ENCODE measurements at regions not wholly inside any gene's neighbourhood (a gene's known extent, or its start where the extent isn't known, plus 50 kb on each side); places are given as distances from the start of the nearest gene placed in this dataset.
"Not testable (repeated sequence)": the region's sequence is repeated elsewhere in the genome, so short reads cannot be mapped to it uniquely, and the experiment has no call there.

DNA sequence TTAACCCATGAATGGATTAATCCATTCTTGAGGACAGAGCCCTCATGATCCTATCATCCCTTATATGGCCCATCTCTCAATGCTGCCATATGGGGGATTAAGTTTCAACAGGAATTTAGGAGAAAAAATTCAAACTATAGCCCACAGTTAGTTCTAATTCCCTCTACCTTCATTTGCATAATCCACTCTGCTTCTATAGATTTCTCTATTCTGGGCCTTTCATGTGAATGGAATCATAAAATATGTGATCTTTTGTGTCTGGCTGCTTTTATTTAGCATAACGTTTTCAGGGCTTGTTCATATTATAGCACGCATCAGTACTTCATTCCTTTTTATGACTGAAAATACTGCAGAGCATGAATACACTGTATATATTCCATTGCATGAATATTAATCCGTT, 55.4 kb downstream of the CTSL start:
- no peak for DNase-seq

DNA sequence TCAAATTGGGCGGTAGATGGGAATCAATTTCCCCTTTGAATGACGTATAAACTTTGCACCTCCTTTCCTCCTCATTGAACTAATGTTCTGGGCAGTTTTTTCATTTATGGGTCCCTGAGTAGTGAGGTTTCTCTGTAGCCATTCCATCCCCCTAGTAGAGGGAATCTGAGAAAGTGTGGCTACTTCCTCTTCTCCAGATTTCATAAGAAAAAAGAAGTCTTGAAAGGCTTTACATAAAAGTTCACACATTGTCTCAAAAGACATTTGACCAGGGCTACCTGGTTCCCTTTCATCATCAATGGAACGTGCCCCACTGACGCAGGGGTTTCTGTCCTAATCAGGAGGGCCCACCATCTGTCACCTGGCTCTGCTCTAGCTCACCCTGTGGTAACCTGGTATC, 57.3 kb downstream of the CTSL start:
- DNase-seq: no peak

DNA sequence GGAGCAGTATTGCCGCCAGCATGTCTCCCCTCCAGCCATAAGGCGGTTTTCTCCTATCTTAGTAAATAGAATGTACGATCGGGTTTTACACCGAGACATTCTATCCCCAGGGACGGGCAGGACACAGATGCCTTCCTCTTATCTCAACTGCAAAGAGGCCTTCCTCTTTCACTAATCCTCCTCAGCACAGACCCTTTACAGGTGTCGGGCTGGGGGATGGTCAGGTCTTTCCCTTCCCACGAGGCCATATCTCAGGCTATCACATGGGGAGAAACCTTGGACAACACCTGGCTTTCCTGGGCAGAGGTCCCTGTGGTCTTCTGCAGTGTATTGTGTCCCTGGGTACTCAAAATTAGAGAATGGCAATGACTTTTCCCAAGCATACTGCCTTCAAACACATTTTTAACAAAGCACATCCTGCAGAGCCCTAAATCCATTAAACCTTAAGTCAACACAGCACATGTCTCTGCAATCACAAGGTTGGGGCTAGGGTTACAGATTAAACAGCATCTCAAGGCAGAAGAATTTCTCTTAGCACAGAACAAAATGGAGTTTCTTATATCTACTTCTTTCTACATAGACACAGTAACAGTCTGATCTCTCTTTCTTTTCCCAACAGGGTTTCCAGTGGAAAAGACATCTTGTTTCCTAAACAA, 59.5 kb downstream of the CTSL start:
- DNase-seq: not testable (repeated sequence)

DNA sequence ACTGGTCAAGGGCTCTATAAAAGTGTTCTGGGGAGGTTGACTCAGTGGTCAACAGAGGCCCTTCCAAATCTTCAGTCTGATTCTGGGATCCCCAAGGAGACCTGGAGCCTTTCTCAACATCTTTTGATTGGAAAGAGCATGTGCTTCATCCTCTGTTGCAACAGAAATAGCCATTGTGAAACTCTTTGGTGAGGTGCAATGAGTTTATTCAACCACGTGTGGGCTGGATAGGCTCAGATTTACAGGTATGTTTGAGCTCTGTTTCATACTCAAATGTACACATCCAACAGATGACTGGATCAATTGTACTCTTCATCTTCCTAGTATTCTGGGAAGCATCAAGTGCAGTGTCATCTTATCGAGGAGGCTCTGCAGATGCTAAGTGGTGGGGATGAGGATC, 60.5 kb downstream of the CTSL start:
- no peak for DNase-seq

DNA sequence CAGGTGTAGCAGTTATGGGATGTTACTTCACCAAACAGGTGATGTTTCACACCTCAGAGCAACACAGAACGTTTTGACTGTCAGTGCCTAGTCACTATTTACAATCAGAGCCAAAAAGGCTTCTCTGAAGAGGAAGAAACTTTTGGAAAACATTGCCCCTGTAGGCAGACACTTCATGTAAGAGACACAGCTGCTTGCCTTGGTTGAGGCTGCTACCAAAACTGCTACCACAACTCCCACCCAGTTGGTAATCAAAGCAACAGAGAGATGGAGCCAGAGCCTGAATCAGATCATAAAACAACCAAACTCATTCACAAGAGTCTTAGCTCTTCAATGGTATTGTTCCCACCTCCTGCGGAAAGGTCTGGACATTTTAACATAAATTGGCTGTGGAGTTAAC, 61.0 kb downstream of the CTSL start:
- DNase-seq: no peak

DNA sequence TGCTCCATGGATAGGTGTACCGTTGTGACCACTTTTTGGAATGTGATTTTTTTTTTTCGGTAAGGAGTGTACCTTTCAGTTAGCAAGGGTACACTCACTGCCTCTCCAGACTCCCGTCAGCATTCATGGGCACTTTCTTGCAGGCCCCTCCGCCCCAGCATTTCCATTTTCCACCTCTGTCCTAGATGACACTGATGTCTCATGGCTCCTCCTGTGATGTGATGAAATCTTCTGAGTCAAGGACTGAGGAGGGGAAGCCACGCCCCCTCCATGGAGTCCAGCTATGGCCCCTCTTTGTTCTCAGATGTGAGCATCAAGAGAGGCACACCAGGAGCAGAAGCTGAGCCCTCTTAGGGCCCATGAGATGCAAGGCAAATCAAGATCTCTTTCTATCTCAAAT, 61.8 kb downstream of the CTSL start:
- peak; percentile 5 for DNase-seq

DNA sequence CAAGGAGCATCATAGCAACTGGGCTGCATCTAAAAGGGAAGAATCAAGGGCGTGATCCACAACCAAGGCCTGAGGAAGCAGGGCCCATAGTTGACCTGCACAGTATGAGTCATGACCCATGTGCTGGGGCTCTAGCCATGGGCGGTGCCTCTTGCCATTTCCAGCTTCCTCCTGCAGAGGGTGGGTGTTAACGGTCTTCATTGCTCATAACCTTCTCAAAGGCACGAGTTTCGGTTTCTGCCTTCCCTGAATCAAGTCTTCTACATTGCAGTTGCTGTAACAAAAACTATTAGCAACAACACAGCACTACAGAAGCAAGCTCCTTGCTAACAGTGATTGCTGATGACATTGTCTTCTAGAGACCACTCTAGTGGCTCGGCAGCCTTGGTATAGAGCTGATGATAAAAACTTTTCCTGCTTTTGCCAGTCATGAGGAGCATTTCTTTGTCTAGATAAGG, 66.9 kb downstream of the CTSL start:
- peak; percentile 15 for DNase-seq

GRCh38 chr9:87793292-87793691, 67.4 kb downstream of the CTSL start:
- DNase-seq: peak; percentile 73

- DNase-seq: no peak
These were observed 69.3 kb downstream of the CTSL start for GRCh38 chr9:87795178-87795577.

DNA sequence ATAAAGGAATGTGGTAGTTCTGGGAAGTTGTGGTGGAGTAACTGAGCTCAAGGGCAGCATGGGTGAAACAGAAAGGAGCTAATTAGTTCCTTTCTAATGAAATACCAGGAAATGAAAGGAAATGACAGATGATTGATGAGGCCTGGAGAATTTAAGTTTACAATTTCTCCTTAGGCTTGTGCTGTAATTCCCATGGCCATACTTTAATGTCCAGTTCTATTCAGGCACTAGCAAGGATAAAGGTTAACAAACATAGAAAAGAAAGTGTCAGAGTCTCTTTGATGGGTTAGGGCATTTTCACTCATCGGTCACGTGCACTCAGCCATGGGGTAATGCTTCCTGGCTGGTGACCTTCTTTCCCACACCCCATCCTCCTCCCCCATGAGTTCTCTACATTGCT, 70.3 kb downstream of the CTSL start:
- no peak for DNase-seq

DNA sequence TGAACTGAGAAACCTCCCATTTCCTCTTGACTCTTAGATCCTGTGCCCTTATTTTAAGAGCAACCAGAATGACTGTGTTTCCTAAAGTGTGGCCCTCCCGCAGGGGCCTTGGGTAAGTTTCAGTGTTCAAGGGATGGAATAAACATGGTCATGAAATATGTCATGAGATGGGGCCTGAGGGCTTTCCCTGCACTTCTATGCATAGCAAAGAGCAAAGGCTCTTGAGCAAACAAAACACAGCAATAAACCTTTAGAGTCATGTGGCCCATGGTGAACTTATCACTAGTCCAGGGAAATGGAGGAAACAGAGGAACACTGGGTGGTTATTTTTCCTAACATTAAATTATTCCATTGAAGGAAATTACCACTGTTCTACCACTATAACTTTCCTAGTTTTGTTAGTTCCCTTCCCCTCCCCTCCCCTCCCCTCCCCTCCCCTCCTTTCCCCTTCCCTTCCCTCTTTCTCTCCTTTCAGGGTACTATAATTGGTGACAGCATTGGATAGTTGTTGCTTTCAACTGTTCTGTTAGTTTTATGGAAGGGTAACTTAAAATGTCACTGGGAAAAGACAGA, 72.4 kb downstream of the CTSL start:
- DNase-seq: no peak

DNA sequence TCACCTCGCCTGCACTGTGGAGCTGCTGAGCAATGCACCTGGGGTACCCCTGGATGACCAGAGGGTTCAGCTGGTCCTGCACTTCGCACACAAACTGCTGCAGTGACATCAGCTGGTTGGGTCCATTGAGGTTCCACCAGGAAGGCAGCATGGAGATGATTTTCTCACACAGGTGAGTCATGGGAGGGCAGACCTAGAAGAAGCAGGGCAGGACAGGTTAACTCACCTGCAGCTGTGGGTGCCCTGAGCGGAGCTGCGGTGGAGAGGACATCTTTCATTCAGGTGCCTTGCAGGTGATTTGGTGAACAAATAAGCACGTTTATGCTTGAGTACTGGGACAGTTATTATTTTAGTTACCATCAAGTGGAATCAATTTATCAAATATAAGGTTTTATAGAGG, 73.6 kb downstream of the CTSL start:
- no peak for DNase-seq

- DNase-seq: no peak
These were observed 74.5 kb downstream of the CTSL start for GRCh38 chr9:87800456-87800855.

- no peak for DNase-seq
These were observed 75.1 kb downstream of the CTSL start for GRCh38 chr9:87801013-87801412.

DNA sequence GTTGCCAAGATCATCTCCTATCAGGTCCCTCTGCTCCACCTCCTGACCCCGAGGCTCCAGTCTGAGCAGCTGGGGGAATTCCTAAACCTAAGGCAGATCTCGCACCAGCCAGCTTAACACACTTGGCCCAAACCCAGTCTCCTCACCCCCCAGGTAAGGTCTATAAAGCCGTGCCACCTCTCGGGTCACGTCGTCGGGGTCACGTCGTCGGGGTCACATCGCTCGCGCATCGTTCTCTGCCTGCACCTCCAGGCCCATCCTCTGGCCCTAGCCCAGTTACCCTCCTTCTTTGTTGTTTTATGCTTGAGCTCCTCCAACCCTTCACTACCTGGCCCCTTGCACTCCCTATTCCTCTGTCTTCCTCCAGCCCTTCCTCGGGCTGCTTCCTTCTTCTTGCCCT, 77.2 kb downstream of the CTSL start:
- no peak for DNase-seq

- DNase-seq: no peak
These were observed 77.9 kb downstream of the CTSL start for GRCh38 chr9:87803623-87804345.

DNA sequence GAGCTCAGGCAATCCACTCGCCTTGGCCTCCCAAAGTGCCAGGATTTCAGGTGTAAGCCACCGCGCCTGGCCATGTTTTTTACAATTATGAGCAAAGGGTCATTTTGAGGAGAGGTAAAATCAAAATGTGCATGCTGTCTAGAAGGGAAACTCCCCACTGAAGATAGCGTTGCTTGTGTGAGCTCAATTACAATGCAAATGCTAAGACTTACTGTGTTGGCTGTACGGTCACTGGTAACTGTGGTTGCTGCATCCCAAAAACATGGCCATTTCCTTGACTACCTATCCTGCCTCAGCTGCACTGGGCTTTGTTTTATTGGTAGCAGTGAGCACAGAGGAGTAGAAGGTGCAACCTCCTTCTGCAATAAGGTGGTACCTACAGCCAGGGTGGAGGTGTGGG, 77.4 kb upstream of the SPATA31E1 start:
- no peak for DNase-seq

DNA sequence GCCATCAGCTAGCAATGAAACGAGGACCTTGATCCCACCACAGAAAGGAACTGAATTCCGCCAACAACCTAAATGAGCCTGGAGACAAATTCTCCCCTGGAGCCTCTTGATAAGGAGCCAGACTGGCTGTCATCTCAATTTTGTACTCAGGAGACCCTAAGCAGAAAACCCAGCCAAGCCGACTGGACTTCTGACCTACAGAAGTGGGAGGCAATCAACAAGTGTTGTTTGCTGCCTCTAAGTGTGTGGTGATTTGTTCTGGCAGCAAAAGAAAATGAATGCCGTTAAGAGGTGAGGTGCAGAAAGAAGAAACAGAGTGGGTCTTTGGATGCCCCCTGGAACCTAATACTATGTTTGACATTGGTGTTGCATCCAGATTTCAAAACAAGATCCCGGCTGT, 72.7 kb upstream of the SPATA31E1 start:
- DNase-seq: no peak

GRCh38 chr9:87810679-87811178, 71.9 kb upstream of the SPATA31E1 start:
- DNase-seq: no peak

- DNase-seq: peak; percentile 47
These were observed 70.1 kb upstream of the SPATA31E1 start for GRCh38 chr9:87812375-87813118.

GRCh38 chr9:87813119-87813463, 69.6 kb upstream of the SPATA31E1 start:
- DNase-seq: no peak

GRCh38 chr9:87816036-87816435, 66.6 kb upstream of the SPATA31E1 start:
- peak; percentile 13 for DNase-seq

- no peak for DNase-seq
These were observed 64.4 kb upstream of the SPATA31E1 start for GRCh38 chr9:87818308-87818707.

Data from fibroblast of skin of scalp (primary cell).